GM21528 (cell line): ENCODE measurements at regions not wholly inside any gene's neighbourhood (a gene's known extent, or its start where the extent isn't known, plus 50 kb on each side); places are given as distances from the start of the nearest gene placed in this dataset.
A peak's percentile ranks its signal among the peaks of the same experiment; 100 is the strongest.
"Not testable (repeated sequence)": the region's sequence is repeated elsewhere in the genome, so short reads cannot be mapped to it uniquely, and the experiment has no call there.

ENCODE experiments used
- ATAC-seq: cut with Tn5 transposase; IDR thresholded peaks from one replicate; pipeline ENCODE4 v1.9.1; 2021; ENCODE audit warnings: mild to moderate bottlenecking, moderate library complexity; ENCODE audit not compliant: unreplicated experiment, low FRiP score

- ATAC-seq = no peak
These were observed 116.0 kb upstream of the ADRA1B start for GRCh38 chr5:159800131-159800840.

GRCh38 chr5:159801303-159801702 lies 115.0 kb upstream of the ADRA1B start:
- ATAC-seq = no peak

DNA sequence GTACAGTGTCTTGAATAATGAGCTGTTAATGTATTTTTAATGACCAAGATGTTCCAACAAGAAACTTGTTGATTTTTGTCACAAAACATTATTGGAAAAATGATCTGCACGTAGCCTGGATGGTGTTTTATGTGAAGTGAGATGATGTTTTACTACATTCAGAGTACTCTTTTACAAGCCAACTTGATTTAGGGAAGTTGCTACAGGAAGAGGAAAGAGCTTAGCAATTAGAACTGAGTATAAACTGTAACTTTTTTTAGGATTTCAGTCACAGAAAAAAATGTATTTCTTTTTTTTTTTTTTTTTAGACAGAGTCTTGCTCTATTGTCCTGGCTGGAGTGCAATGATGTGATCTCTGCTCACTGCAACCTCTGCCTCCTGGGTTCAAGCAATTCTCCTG lies 113.6 kb upstream of the ADRA1B start:
- no peak for ATAC-seq

DNA sequence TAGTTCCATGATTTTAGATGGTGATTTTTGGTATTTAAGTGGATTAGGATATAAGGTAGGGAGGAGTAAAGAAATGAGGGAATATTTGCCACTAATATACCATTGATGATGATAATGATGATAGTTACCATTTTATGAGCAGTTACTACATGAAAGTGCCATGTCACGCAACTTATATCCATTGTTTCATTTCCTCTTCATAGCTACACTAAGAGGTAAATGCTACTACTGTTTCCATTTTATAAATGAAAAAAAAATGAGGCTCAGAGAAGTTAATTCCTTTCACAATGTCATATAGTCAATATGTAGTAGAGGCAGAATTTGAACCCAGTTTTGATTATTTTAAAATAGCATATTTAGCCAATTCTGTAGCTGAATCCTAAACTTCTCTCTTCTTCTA lies 112.2 kb upstream of the ADRA1B start:
- no peak for ATAC-seq

DNA sequence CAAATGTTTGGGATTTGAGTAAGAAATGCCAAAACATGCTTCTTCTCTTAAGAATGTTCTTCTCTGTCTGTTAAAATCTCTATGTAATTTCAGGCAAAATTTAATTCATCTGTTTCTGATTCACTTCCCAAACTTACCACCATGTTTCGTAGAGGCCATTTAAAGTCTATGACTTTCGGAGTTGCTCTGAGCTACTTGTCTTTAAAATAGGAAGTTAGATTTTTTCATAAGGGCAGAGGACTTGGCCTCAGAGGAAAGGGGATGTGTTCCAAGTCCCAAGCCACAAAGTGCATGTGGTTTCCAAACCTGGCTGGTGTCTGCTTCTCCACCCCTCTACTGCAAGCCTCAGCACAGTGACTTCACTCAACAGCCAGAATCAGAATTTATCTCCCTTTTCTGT lies 111.3 kb upstream of the ADRA1B start:
- ATAC-seq = no peak

GRCh38 chr5:159807135-159807534 lies 109.1 kb upstream of the ADRA1B start:
- ATAC-seq = not testable (repeated sequence)

DNA sequence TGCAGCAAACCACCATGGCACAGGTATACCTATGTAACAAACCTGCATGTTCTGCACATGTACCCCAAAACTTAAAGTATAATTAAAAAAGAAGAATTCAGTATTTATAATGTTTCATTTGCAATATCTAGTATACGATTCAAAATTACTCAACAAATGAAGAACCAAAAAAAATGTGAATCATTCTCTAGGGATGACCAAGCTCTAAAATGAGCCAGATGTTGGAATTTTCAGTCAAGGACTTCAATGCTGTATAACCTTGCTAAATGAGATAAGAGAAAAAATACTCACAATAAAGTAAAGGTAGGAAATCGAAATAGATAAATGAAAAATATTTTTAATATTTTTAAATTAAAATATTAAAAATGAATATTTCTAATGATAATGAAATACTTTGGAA lies 108.7 kb upstream of the ADRA1B start:
- ATAC-seq = no peak

DNA sequence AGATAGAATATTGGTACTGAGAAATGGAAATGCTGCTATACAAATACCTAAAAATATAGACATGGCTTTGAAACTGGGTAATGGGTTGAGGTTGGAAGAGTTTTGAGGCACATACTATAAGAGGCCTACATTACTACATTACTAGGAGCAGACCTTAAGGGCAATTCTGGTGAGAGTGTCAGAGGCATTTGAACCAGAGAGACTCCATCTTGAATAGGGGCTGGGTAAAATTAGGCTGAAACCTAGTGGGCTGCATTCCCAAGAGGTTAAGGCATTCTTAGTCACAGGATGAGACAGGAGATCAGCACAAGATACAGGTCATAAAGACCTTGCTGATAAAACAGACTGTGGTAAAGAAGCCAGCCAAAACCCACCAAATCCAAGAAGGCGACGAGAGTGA lies 104.6 kb upstream of the ADRA1B start:
- ATAC-seq = no peak

DNA sequence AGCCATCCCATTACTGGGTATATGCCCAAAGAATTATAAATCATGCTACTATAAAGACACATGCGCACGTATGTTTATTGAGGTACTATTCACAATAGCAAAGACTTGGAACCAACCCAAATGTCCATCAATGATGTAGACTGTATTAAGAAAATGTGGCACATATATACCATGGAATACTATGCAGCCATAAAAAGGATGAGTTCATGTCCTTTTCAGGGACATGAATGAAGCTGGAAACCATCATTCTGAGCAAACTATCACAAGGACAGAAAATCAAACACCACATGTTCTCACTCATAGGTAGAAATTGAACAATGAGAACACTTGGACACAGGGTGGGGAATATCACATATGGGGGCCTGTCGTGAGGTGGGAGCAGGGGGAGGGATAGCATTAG lies 103.5 kb upstream of the ADRA1B start:
- ATAC-seq = not testable (repeated sequence)

GRCh38 chr5:159814222-159814621 lies 102.1 kb upstream of the ADRA1B start:
- ATAC-seq = no peak

GRCh38 chr5:159814805-159815585 lies 101.3 kb upstream of the ADRA1B start:
- no peak for ATAC-seq

- ATAC-seq = no peak
These were observed 98.8 kb upstream of the ADRA1B start for GRCh38 chr5:159817262-159818029.

GRCh38 chr5:159819591-159820411 lies 96.5 kb upstream of the ADRA1B start:
- ATAC-seq = no peak

DNA sequence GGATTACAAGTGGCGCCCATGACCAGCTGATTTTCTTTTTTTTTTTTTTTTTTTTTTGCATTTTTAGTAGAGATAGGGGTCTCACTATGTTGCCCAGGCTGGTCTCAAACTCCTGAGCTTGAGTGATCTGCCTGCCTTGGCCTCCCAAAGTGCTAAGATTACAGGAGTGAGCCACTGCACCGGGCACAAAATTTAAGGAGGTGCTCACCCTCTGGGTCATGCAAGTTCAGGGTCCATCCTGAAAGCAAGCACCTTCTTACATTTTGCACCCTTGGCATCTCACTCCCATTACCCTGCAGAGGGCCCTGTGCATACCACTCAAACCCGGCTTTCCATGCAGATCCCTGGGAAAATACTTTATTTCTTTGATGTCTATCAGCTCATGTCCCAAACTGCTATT lies 95.6 kb upstream of the ADRA1B start:
- no peak for ATAC-seq

DNA sequence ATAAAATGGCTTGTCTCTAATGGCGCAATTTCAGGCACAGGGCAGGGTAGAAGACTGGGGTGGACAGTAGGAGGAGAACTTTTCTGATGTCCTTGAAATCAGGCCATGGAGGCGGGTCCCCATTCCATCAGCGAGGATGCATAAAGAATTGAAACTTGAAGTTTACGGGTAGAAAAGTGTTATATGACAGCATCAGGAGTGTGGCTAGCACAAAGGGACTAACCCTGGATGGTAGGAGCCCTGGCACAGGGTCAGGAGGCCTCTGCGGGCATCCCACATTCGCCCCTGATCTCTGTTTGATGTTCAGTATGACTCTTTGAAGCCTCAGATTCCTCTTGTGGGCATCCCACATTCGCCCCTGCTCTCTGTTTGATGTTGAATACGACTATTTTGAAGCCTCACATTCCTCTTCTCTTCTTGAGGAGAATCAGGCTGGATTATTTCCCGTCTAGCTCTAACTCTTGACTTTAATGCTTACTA lies 94.8 kb upstream of the ADRA1B start:
- no peak for ATAC-seq

DNA sequence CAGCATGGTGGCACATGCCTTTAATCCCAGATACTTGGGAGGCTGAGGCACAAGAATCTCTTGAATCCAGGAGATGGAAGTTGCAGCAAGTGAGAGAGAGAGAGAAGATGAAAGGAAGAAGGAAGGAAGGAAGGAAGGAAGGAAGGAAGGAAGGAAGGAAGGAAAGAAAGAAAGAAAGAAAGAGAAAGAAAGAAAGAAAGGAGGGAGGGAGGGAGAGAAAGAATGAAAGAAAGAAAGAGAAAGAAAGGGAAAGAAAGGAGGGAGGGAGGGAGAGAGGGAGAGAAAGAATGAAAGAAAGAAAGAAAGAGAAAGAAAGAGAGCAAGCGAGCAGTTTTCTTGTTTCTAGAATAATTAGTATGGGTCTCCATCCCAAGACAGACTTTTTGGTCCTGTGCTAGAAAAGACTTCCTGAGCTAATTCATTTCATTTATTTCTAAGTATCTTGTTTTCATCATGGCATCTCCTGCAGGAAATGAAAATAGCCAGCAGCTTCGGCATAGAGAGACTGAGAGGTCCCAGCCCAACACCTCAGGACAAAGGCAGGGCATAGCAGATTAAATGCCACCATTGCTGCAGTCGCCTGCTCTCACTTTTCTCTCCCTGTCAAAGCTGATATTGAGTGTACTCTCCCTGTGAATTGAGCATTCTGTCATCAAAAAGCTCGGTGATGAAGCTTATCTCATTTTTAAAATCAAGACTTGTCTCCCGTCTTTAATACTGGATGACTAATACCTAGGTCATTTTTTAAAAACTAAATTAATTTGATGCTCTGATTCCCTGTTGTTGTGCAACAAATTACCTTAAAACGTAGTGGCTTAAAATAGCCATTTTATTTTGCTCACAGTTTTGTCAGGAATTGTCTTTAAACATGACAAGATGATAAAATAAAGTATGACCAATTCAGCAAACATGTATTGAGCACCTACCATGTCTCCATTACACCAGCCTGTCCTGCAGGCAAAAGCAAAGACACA lies 91.8 kb upstream of the ADRA1B start:
- ATAC-seq = no peak

GRCh38 chr5:159825551-159826051 lies 90.7 kb upstream of the ADRA1B start:
- no peak for ATAC-seq

GRCh38 chr5:159826351-159827214 lies 89.7 kb upstream of the ADRA1B start:
- peak; percentile 96 for ATAC-seq
